ENCODE measurements at regions not wholly inside any gene's neighbourhood (a gene's known extent, or its start where the extent isn't known, plus 50 kb on each side); places are given as distances from the start of the nearest gene placed in this dataset.

- H3K4me2 ChIP-seq (ENCODE audit: control insufficient read depth, insufficient read depth) = no peak overlapping the region
- no TSS peak for BruUV-seq (replicated peaks)
- ATAC-seq = no peak
- ChIA-PET POLR2A (no interaction called here), RAD21 (ENCODE audit: unreplicated experiment) (no interaction called here), CTCF (no interaction called here), SMC1A (ENCODE audit: uncharacterized antibody, unreplicated experiment) (no interaction called here)
- H3K9ac ChIP-seq (ENCODE audit: control insufficient read depth, insufficient read depth, low read length) = no peak overlapping the region
- no peaks in the 10 kb centered on the region for H3K4me1 ChIP-seq (ENCODE audit: control insufficient read depth, insufficient read depth, low read length)
- in situ Hi-C loops (cut with MboI) (no loop called here), intact Hi-C loops (cut with micrococcal nuclease; ENCODE audit: unreplicated experiment) (no loop called here)
- DNase-seq (ENCODE audit: low read depth, low spot score) = no peak
- no peaks in the 10 kb centered on the region for H4K20me1 ChIP-seq (ENCODE audit: control insufficient read depth, insufficient read depth)
- H3K79me2 ChIP-seq (ENCODE audit: control insufficient read depth, insufficient read depth, low read length) = no peaks in the 10 kb centered on the region
- H3K4me3 ChIP-seq = no peak overlapping the region
- no peak for FAIRE-seq
- H3K27me3 ChIP-seq (replicated peaks in 1 of 2; ENCODE audit: control insufficient read depth in 2 of 2, insufficient read depth in 2 of 2, low read length in 1 of 2) = no peaks in the 10 kb centered on the region
- 0% methylated on average over 1 of the region's 1 CpG for WGBS (ENCODE audit: insufficient coverage, insufficient replicate concordance, low lambda C conversion rate, missing lambda C conversion rate)
- no peaks in the 10 kb centered on the region for H3K9me3 ChIP-seq (replicated peaks; ENCODE audit: control insufficient read depth, insufficient read depth, low read length)
- no peak overlapping the region for H3K27ac ChIP-seq (ENCODE audit: control insufficient read depth, insufficient read depth)
- H3K36me3 ChIP-seq (ENCODE audit: control insufficient read depth in 2 of 2, insufficient read depth in 2 of 2, low read length in 1 of 2) = no peaks in the 10 kb centered on the region
- no peak overlapping the region for H2AFZ ChIP-seq (ENCODE audit: control insufficient read depth, low read depth, low read length)
- TF ChIP-seq BCL3 (IDR thresholded peaks at IDR 0.05; ENCODE audit: borderline replicate concordance, insufficient read depth, low read depth, low read length, poor library complexity, severe bottlenecking) (no peak), NFIC (IDR thresholded peaks at IDR 0.05; ENCODE audit: low read depth, low read length) (no peak), PML (IDR thresholded peaks at IDR 0.05; ENCODE audit: low read length) (no peak), BHLHE40 (IDR thresholded peaks at IDR 0.05; ENCODE audit: borderline replicate concordance in 1 of 2, low read depth in 2 of 2, low read length in 1 of 2) (no peak), SREBF1 (IDR thresholded peaks at IDR 0.05; ENCODE audit: low read length) (no peak), RUNX3 (IDR thresholded peaks at IDR 0.05; ENCODE audit: low read length) (no peak), RAD21 (IDR thresholded peaks at IDR 0.05; ENCODE audit: insufficient read depth, low read depth, low read length) (no peak), MTA2 (IDR thresholded peaks at IDR 0.05; ENCODE audit: low read depth) (no peak), STAT1 (conservative IDR thresholded peaks at IDR 0.05) (no peak), E2F4 (IDR thresholded peaks at IDR 0.05; ENCODE audit: low read depth, low read length) (no peak), MEF2B (IDR thresholded peaks at IDR 0.05; ENCODE audit: partially characterized antibody, poor library complexity, severe bottlenecking) (no peak), KAT2A (conservative IDR thresholded peaks at IDR 0.05; ENCODE audit: control insufficient read depth, low read depth, low read length) (no peak), IRF5 (IDR thresholded peaks at IDR 0.05; ENCODE audit: borderline replicate concordance) (no peak), POLR2A (IDR thresholded peaks at IDR 0.05; ENCODE audit: low read depth, low read length) (no peak), E4F1 (IDR thresholded peaks at IDR 0.05; ENCODE audit: borderline replicate concordance, partially characterized antibody) (no peak)
- TF ChIP-seq, protein P1, sequence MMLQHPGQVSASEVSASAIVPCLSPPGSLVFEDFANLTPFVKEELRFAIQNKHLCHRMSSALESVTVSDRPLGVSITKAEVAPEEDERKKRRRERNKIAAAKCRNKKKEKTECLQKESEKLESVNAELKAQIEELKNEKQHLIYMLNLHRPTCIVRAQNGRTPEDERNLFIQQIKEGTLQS (IDR thresholded peaks at IDR 0.05; ENCODE audit: borderline replicate concordance, extremely low read depth, low read depth, low read length) = no peak
- TF ChIP-seq, protein P2, sequence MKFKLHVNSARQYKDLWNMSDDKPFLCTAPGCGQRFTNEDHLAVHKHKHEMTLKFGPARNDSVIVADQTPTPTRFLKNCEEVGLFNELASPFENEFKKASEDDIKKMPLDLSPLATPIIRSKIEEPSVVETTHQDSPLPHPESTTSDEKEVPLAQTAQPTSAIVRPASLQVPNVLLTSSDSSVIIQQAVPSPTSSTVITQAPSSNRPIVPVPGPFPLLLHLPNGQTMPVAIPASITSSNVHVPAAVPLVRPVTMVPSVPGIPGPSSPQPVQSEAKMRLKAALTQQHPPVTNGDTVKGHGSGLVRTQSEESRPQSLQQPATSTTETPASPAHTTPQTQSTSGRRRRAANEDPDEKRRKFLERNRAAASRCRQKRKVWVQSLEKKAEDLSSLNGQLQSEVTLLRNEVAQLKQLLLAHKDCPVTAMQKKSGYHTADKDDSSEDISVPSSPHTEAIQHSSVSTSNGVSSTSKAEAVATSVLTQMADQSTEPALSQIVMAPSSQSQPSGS (IDR thresholded peaks at IDR 0.05; ENCODE audit: low read length) = no peak
These were observed 586.5 kb upstream of the CNTN5 start for GRCh38 chr11:98434296-98434695.

Measured in GM12878 (cell line).